Renal cortical epithelial cell (primary cell): ENCODE measurements at regions not wholly inside any gene's neighbourhood (a gene's known extent, or its start where the extent isn't known, plus 50 kb on each side); places are given as distances from the start of the nearest gene placed in this dataset.
A peak's percentile ranks its signal among the peaks of the same experiment; 100 is the strongest.

ENCODE experiments used
- DNase-seq: peaks from one replicate; pipeline ENCODE4 v3.0.0-alpha.2; 2011; ENCODE audit warnings: low read depth

GRCh38 chr6:104614394-104614793 is 245.3 kb downstream of the HACE1 start:
- DNase-seq, result no peak

- DNase-seq, result peak; percentile 57
These were observed 246.2 kb downstream of the HACE1 start for GRCh38 chr6:104613416-104614001.

- DNase-seq, result no peak
These were observed 247.2 kb downstream of the HACE1 start for GRCh38 chr6:104612541-104612940.

- DNase-seq, result no peak
These were observed 251.6 kb downstream of the HACE1 start for GRCh38 chr6:104608101-104608500.

GRCh38 chr6:104607501-104607900 is 252.2 kb downstream of the HACE1 start:
- DNase-seq, result peak; percentile 72

- peak; percentile 61 for DNase-seq
These were observed 253.4 kb downstream of the HACE1 start for GRCh38 chr6:104606361-104606760.

- no peak for DNase-seq
These were observed 255.0 kb downstream of the HACE1 start for GRCh38 chr6:104604685-104605084.

- peak; percentile 31 for DNase-seq
These were observed 256.5 kb downstream of the HACE1 start for GRCh38 chr6:104603108-104603745.

- no peak for DNase-seq
These were observed 258.0 kb downstream of the HACE1 start for GRCh38 chr6:104601721-104602120.

GRCh38 chr6:104601131-104601651 is 258.5 kb downstream of the HACE1 start:
- no peak for DNase-seq

- DNase-seq, result no peak
These were observed 259.1 kb downstream of the HACE1 start for GRCh38 chr6:104600639-104600931.

- DNase-seq, result no peak
These were observed 259.7 kb downstream of the HACE1 start for GRCh38 chr6:104599821-104600638.

- DNase-seq, result peak; percentile 64
These were observed 262.1 kb downstream of the HACE1 start for GRCh38 chr6:104597541-104598050.

- no peak for DNase-seq
These were observed 263.6 kb downstream of the HACE1 start for GRCh38 chr6:104596091-104596490.

- DNase-seq, result no peak
These were observed 264.4 kb downstream of the HACE1 start for GRCh38 chr6:104595311-104595820.

- peak; percentile 49 for DNase-seq
These were observed 268.0 kb downstream of the HACE1 start for GRCh38 chr6:104591573-104592334.

GRCh38 chr6:104589940-104590339 is 269.8 kb downstream of the HACE1 start:
- peak; percentile 26 for DNase-seq

GRCh38 chr6:104585646-104586045 is 274.1 kb downstream of the HACE1 start:
- no peak for DNase-seq

- no peak for DNase-seq
These were observed 279.3 kb downstream of the HACE1 start for GRCh38 chr6:104580452-104580851.

GRCh38 chr6:104579310-104579863 is 280.3 kb downstream of the HACE1 start:
- no peak for DNase-seq

- DNase-seq, result no peak
These were observed 284.2 kb downstream of the HACE1 start for GRCh38 chr6:104575536-104575935.
